ENCODE measurements at regions not wholly inside any gene's neighbourhood (a gene's known extent, or its start where the extent isn't known, plus 50 kb on each side); places are given as distances from the start of the nearest gene placed in this dataset.

DNA sequence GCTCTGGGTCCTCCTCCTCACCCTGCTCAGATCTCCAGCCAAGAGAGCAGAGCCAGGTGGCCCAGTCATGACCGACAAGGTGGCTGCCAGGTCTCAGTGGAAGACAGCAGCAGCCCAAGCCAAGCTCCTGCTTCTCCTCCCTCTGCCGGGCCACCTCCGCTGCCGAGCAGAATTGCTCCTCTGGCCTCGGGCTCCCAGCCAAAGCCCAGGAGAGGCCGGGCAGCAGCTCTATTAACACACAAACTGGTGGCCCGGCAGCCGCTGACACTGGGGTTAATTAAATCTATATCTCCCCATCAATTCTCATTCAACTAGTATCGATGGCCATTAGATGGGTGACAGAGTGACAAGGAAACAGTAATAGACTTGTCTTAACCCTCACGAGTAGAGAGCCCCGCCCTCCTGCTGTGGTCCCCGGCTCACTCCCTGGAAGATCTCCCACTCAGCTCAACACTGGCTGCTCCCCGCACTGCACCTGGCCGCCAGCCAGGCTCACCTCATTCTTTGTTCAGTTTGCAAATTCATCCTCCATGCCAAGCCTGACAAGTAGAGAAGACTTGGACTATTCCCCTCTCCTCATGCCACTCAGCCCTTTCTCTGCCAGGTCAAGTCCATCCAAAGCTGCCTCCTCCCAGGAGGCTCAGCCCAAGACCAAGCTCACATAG is 74.1 kb upstream of the UNC5B start:
- Histone ChIP-seq H3K4me1 (replicated peaks in 1 of 2) (peaks cover 21 to 28% of the 10 kb centered on the region in 2 donors), H3K4me3 (no peak overlapping the region), H3K27ac (no peak overlapping the region)
- 29 to 75% (median 36%) methylated on average over 2 to 4 of the region's 14 CpGs; no CpG with 5 or more reads in 4 of the 10 experiments for WGBS, 10 experiments
- in situ Hi-C loops (cut with MboI; ENCODE audit: low pct_unique_long_range_greater_than_20kb in 2 of 9, low sequenced_read_pairs in 9 of 9, unreplicated experiment in 9 of 9), result no loop called here
- ATAC-seq (replicated peaks in 6 of 8), result peak in 4 of 8 experiments; percentile 25 to 68 (median 52)

GRCh38 chr10:71141528-71141927 is 70.8 kb upstream of the UNC5B start:
- Histone ChIP-seq H3K4me3 (no peak overlapping the region), H3K4me1 (replicated peaks in 1 of 2) (peaks cover 9 to 15% of the 10 kb centered on the region in 2 donors), H3K27ac (no peak overlapping the region)
- WGBS, 10 experiments, result 73 to 100% (median 86%) methylated on average over 1 to 3 of the region's 4 CpGs; no CpG with 5 or more reads in 6 of the 10 experiments
- no peak for ATAC-seq (replicated peaks in 6 of 8)
- in situ Hi-C loops (cut with MboI; ENCODE audit: low pct_unique_long_range_greater_than_20kb in 2 of 9, low sequenced_read_pairs in 9 of 9, unreplicated experiment in 9 of 9), result no loop called here

GRCh38 chr10:71143170-71143569 is 69.2 kb upstream of the UNC5B start:
- no peak for ATAC-seq (replicated peaks in 6 of 8)
- in situ Hi-C loops (cut with MboI; ENCODE audit: low pct_unique_long_range_greater_than_20kb in 2 of 9, low sequenced_read_pairs in 9 of 9, unreplicated experiment in 9 of 9), result no loop called here
- Histone ChIP-seq H3K4me1 (replicated peaks in 1 of 2) (peaks cover 0 to 6% of the 10 kb centered on the region in 2 donors), H3K4me3 (no peak overlapping the region), H3K27ac (no peak overlapping the region)
- WGBS, 10 experiments, result 20 to 67% (median 31%) methylated on average over 1 to 3 of the region's 5 CpGs; no CpG with 5 or more reads in 7 of the 10 experiments

GRCh38 chr10:71143610-71144009 is 68.8 kb upstream of the UNC5B start:
- in situ Hi-C loops (cut with MboI; ENCODE audit: low pct_unique_long_range_greater_than_20kb in 2 of 9, low sequenced_read_pairs in 9 of 9, unreplicated experiment in 9 of 9), result no loop called here
- no peak overlapping the region for H3K4me3 ChIP-seq
- H3K27ac ChIP-seq, result no peak overlapping the region
- WGBS, 10 experiments, result 6 to 94% (median 74%) methylated on average over 1 to 3 of the region's 4 CpGs; no CpG with 5 or more reads in 6 of the 10 experiments
- ATAC-seq (replicated peaks in 6 of 8), result no peak
- H3K4me1 ChIP-seq (replicated peaks in 1 of 2), result peaks cover 0 to 2% of the 10 kb centered on the region in 2 donors

- 20 to 72% (median 46%) methylated on average over 1 to 4 of the region's 4 CpGs; no CpG with 5 or more reads in 6 of the 10 experiments for WGBS, 10 experiments
- Histone ChIP-seq H3K4me3 (no peak overlapping the region), H3K27ac (no peak overlapping the region), H3K4me1 (replicated peaks in 1 of 2) (no peaks in the 10 kb centered on the region)
- in situ Hi-C loops (cut with MboI; ENCODE audit: low pct_unique_long_range_greater_than_20kb in 2 of 9, low sequenced_read_pairs in 9 of 9, unreplicated experiment in 9 of 9), result no loop called here
- no peak for ATAC-seq (replicated peaks in 6 of 8)
These were observed 67.5 kb upstream of the UNC5B start for GRCh38 chr10:71144824-71145223.

DNA sequence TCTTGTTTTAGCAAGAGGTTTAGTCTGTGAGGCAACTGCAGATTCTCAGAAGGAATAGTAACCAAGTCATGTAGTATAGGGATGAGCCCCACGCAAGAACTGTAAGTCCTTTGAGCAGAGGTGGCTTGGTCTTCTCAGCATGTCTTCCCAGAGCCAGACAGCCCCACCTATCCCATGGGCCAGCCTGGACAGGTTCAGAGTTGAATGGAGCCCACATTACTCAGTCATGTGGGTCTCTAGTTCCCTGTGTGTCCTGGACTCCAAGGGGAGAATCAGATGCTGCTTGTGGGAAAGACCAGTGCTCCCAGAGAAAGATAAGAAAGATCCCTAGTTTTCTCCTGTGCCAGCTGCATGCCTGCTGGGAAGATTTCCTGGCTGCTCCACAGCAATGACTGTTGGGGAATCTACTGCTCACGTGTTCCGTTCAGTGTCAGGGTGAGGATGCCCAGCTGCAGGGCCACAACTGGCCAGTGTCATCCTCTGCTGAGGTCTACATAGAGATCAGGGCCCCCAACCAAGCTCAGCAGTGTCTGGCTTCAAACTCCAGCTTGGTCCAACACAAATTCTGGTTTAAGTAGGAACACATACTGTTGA is 66.9 kb upstream of the UNC5B start:
- 40 to 84% (median 80%) methylated on average over 1 to 2 of the region's 3 CpGs; no CpG with 5 or more reads in 5 of the 10 experiments for WGBS, 10 experiments
- H3K27ac ChIP-seq, result no peak overlapping the region
- H3K4me3 ChIP-seq, result no peak overlapping the region
- in situ Hi-C loops (cut with MboI; ENCODE audit: low pct_unique_long_range_greater_than_20kb in 2 of 9, low sequenced_read_pairs in 9 of 9, unreplicated experiment in 9 of 9), result no loop called here
- no peaks in the 10 kb centered on the region for H3K4me1 ChIP-seq (replicated peaks in 1 of 2)
- no peak for ATAC-seq (replicated peaks in 6 of 8)

- Histone ChIP-seq H3K27ac (no peak overlapping the region), H3K4me1 (replicated peaks in 1 of 2) (no peaks in the 10 kb centered on the region), H3K4me3 (no peak overlapping the region)
- WGBS, 10 experiments, result 50 to 60% (median 58%) methylated on average over 1 to 2 of the region's 2 CpGs; no CpG with 5 or more reads in 3 of the 10 experiments
- in situ Hi-C loops (cut with MboI; ENCODE audit: low pct_unique_long_range_greater_than_20kb in 2 of 9, low sequenced_read_pairs in 9 of 9, unreplicated experiment in 9 of 9), result no loop called here
- ATAC-seq (replicated peaks in 6 of 8), result no peak
These were observed 61.6 kb upstream of the UNC5B start for GRCh38 chr10:71150796-71151195.

- ATAC-seq (replicated peaks in 6 of 8), result no peak
- in situ Hi-C loops (cut with MboI; ENCODE audit: low pct_unique_long_range_greater_than_20kb in 2 of 9, low sequenced_read_pairs in 9 of 9, unreplicated experiment in 9 of 9), result no loop called here
- H3K4me3 ChIP-seq, result no peak overlapping the region
- 0 to 52% (median 33%) methylated on average over 1 to 2 of the region's 2 CpGs; no CpG with 5 or more reads in 7 of the 10 experiments for WGBS, 10 experiments
- no peak overlapping the region for H3K27ac ChIP-seq
- no peaks in the 10 kb centered on the region for H3K4me1 ChIP-seq (replicated peaks in 1 of 2)
These were observed 60.3 kb upstream of the UNC5B start for GRCh38 chr10:71152043-71152442.

DNA sequence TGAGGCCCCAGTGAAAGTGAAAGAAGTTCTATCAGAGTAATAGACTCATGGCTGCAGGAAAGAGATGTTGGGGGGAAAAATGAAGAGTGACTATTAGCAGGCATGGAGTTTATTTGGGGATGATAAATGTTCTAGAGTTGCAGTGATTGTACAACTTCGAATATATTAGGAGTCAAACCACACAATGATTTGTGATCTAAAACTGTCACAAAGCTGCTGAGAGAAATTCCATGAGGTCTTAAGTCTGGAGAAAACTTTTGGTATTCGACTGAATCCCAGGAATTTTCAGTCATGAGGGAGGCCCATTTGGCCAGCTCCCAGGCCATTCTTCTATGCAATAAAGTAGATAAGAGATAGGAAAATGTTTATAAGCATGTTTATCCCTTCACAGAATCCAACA is 55.9 kb upstream of the UNC5B start:
- Histone ChIP-seq H3K4me3 (no peak overlapping the region), H3K4me1 (replicated peaks in 1 of 2) (no peaks in the 10 kb centered on the region), H3K27ac (no peak overlapping the region)
- in situ Hi-C loops (cut with MboI; ENCODE audit: low pct_unique_long_range_greater_than_20kb in 2 of 9, low sequenced_read_pairs in 9 of 9, unreplicated experiment in 9 of 9), result no loop called here
- ATAC-seq (replicated peaks in 6 of 8), result no peak
- 0 to 67% (median 50%) methylated on average over 1 to 2 of the region's 2 CpGs; no CpG with 5 or more reads in 1 of the 10 experiments for WGBS, 10 experiments

- WGBS, 10 experiments, result 0 to 100% (median 67%) methylated on average over 1 of the region's 1 CpG; no CpG with 5 or more reads in 6 of the 10 experiments
These were observed 54.9 kb upstream of the UNC5B start for GRCh38 chr10:71157435-71157834.

DNA sequence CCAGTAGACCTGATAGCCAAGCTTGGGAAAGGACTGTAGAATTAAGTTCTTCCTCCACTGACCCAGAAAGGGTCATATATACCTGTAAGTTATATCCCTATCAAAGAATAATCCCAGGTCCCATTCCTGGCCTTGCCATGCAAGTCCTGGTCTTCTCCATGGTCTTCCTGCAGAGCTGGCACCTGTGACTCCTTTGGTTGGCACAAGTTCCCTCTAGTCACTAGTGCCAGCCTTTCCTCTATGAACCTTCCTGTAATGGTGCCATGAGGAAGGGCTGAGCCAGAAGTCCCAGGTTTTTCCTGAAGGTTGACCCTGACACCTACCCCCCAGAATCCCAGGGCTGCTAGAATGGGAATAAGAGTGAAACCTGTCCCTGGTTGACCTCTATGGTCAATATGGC is 54.1 kb upstream of the UNC5B start:
- in situ Hi-C loops (cut with MboI; ENCODE audit: low pct_unique_long_range_greater_than_20kb in 2 of 9, low sequenced_read_pairs in 9 of 9, unreplicated experiment in 9 of 9), result no loop called here
- Histone ChIP-seq H3K27ac (no peak overlapping the region), H3K4me1 (replicated peaks in 1 of 2) (no peaks in the 10 kb centered on the region), H3K4me3 (no peak overlapping the region)
- ATAC-seq (replicated peaks in 6 of 8), result no peak

More at GRCh38 chr10:71157435-71157834, 54.9 kb upstream of the UNC5B start:
- no peak for ATAC-seq (replicated peaks in 6 of 8)
- no peak overlapping the region for H3K27ac ChIP-seq
- in situ Hi-C loops (cut with MboI; ENCODE audit: low pct_unique_long_range_greater_than_20kb in 2 of 9, low sequenced_read_pairs in 9 of 9, unreplicated experiment in 9 of 9), result no loop called here
- H3K4me3 ChIP-seq, result no peak overlapping the region
- H3K4me1 ChIP-seq (replicated peaks in 1 of 2), result no peaks in the 10 kb centered on the region

DNA sequence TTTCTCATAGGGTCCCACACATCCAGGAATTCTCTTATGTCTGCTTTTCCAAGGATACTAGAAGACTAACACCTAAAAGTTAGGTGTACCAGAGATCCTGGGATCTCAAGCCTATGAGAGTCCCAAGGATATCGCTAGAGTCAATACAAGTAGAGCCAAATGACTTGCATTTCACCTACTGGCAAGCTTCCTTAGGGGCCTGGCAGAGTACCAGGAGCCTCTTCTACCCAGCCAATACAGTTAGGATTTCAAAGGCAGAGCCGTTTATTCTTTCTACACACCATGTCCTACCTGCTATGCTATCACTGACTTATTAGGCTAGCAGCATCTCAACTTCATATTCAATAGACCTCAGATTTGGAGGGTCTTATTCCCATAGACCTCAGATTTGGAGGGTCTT is 53.5 kb upstream of the UNC5B start:
- no peak overlapping the region for H3K4me3 ChIP-seq
- no peak overlapping the region for H3K27ac ChIP-seq
- in situ Hi-C loops (cut with MboI; ENCODE audit: low pct_unique_long_range_greater_than_20kb in 2 of 9, low sequenced_read_pairs in 9 of 9, unreplicated experiment in 9 of 9), result no loop called here
- no peak for ATAC-seq (replicated peaks in 6 of 8)
- no peaks in the 10 kb centered on the region for H3K4me1 ChIP-seq (replicated peaks in 1 of 2)
- 0 to 100% (median 57%) methylated on average over 1 of the region's 2 CpGs; no CpG with 5 or more reads in 3 of the 10 experiments for WGBS, 10 experiments

DNA sequence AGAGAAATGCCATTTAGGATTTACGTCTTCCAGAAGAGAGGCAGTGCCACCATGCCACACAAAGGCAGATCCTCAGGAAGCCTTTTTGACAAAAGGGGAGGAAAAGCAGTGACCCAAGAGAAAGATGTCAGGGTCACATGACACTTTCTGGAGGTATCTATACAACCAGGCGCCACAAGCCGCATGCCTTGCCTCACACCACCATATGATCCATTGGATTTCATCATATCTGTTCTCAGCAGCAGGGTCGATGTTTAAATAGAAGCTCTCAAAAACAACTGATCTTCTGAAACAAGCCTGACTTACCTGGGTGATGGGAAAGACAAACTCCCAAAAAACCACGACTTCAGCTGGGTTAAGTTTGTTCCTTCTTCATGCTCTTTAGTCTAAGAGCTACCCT is 52.5 kb upstream of the UNC5B start:
- in situ Hi-C loops (cut with MboI; ENCODE audit: low pct_unique_long_range_greater_than_20kb in 2 of 9, low sequenced_read_pairs in 9 of 9, unreplicated experiment in 9 of 9), result no loop called here
- no peak overlapping the region for H3K4me3 ChIP-seq
- H3K4me1 ChIP-seq (replicated peaks in 1 of 2), result no peaks in the 10 kb centered on the region
- no peak for ATAC-seq (replicated peaks in 6 of 8)
- H3K27ac ChIP-seq, result no peak overlapping the region
- 29 to 82% (median 59%) methylated on average over 1 to 4 of the region's 5 CpGs; no CpG with 5 or more reads in 2 of the 10 experiments for WGBS, 10 experiments

- in situ Hi-C loops (cut with MboI; ENCODE audit: low pct_unique_long_range_greater_than_20kb in 2 of 9, low sequenced_read_pairs in 9 of 9, unreplicated experiment in 9 of 9), result no loop called here
- H3K4me1 ChIP-seq (replicated peaks in 1 of 2), result no peaks in the 10 kb centered on the region
- 33 to 100% (median 61%) methylated on average over 1 to 4 of the region's 4 CpGs; no CpG with 5 or more reads in 3 of the 10 experiments for WGBS, 10 experiments
- ATAC-seq (replicated peaks in 6 of 8), result peak in 2 of 8 experiments; percentile 76 to 81
- no peak overlapping the region for H3K4me3 ChIP-seq
- H3K27ac ChIP-seq, result no peak overlapping the region
These were observed 50.9 kb upstream of the UNC5B start for GRCh38 chr10:71161425-71161824.

All from motor neuron (in vitro differentiated cells).